Skeletal muscle satellite cell (primary cell): ENCODE measurements at regions not wholly inside any gene's neighbourhood (a gene's known extent, or its start where the extent isn't known, plus 50 kb on each side); places are given as distances from the start of the nearest gene placed in this dataset.
A peak's percentile ranks its signal among the peaks of the same experiment; 100 is the strongest.

Source experiments
- H3K27me3 ChIP-seq: 2 replicates; pipeline ENCODE4 v1.7.0; 2013; ENCODE audit warnings: low read length; ENCODE audit not compliant: control insufficient read depth, insufficient read depth
- H3K36me3 ChIP-seq: 2 replicates; pipeline ENCODE4 v1.7.0; 2013; ENCODE audit warnings: mild to moderate bottlenecking, control low read depth, low read length; ENCODE audit not compliant: insufficient read depth
- H3K4me1 ChIP-seq: 2 replicates; pipeline ENCODE4 v1.7.0; 2013; ENCODE audit warnings: low read length; ENCODE audit not compliant: control insufficient read depth, insufficient read depth
- H3K4me2 ChIP-seq: 2 replicates; pipeline ENCODE4 v1.7.0; 2013; ENCODE audit warnings: mild to moderate bottlenecking, low read length
- H3K4me3 ChIP-seq: 2 replicates; pipeline ENCODE4 v1.7.0; 2013; ENCODE audit warnings: low read length
- H3K9ac ChIP-seq: 2 replicates; pipeline ENCODE4 v1.7.0; 2013; ENCODE audit warnings: mild to moderate bottlenecking, low read depth, low read length, moderate library complexity
- H3K9me3 ChIP-seq: replicated peaks from 2 replicates; pipeline ENCODE4 v1.7.0; 2013; ENCODE audit warnings: mild to moderate bottlenecking, control low read depth, low read length

GRCh38 chr7:28314841-28315240 is 97.5 kb upstream of the CREB5 start:
- peaks cover 9% of the 10 kb centered on the region for H3K27me3 ChIP-seq
- no peak overlapping the region for H3K4me3 ChIP-seq

DNA sequence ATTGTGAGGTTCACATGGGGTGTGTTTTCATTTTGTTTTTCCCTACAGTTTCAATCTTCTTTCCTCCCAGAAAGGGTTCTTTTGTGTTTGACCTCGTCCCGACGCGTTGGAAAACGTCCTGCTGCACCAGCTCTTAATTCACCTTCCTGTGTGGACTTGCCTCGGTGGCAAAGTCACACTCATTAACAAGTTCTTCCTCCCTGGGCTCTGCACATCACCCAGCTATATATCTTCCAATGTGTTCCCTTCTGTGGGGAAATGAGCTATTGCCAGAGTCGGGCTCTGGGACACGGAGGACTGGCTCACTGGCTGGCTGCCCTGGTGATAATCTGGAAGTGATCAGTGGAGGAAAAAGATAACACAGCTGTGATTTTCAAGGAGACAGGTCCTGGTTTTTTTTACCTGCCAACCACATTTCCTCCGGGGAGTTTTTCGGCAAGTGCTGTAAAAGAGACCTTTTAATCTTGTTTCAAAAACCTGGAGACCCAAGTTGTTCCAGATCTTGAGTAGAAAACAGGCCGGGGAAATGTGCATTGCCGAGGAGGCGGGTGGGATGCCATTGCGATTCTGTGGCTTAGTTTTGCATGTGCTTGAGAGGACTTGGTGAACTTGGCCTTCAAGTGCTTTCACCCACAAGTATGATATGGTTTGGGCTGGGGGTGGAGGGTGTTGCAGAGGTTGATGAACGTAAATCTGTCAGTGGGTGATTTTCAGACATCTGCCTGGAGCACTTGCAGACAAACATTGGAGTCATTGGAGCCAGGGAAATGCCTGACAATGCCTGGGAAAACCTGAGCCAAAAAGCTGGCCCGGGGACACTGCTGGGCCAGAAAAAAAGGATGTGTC is 96.5 kb upstream of the CREB5 start:
- H3K36me3 ChIP-seq = no peaks in the 10 kb centered on the region

More at GRCh38 chr7:28314841-28315240, 97.5 kb upstream of the CREB5 start:
- Histone ChIP-seq H3K9me3 (no peaks in the 10 kb centered on the region), H3K9ac (no peak overlapping the region), H3K4me1 (peaks cover 40% of the 10 kb centered on the region), H3K4me2 (no peak overlapping the region), H3K36me3 (no peaks in the 10 kb centered on the region)

GRCh38 chr7:28316489-28316888 is 95.8 kb upstream of the CREB5 start:
- H3K9ac ChIP-seq = peak overlapping the region; percentile 44
- peaks cover 9% of the 10 kb centered on the region for H3K27me3 ChIP-seq
- H3K4me1 ChIP-seq = peaks cover 40% of the 10 kb centered on the region
- peak overlapping the region; percentile 7 for H3K4me3 ChIP-seq
- no peaks in the 10 kb centered on the region for H3K36me3 ChIP-seq
- no peaks in the 10 kb centered on the region for H3K9me3 ChIP-seq
- peak overlapping the region; percentile 59 for H3K4me2 ChIP-seq

More for the DNA sequence above, 96.5 kb upstream of the CREB5 start:
- no peak overlapping the region for H3K4me3 ChIP-seq
- peaks cover 9% of the 10 kb centered on the region for H3K27me3 ChIP-seq
- peak overlapping the region; percentile 51 for H3K4me2 ChIP-seq
- H3K9me3 ChIP-seq = no peaks in the 10 kb centered on the region
- peaks cover 40% of the 10 kb centered on the region for H3K4me1 ChIP-seq
- peak overlapping the region; percentile 44 for H3K9ac ChIP-seq

DNA sequence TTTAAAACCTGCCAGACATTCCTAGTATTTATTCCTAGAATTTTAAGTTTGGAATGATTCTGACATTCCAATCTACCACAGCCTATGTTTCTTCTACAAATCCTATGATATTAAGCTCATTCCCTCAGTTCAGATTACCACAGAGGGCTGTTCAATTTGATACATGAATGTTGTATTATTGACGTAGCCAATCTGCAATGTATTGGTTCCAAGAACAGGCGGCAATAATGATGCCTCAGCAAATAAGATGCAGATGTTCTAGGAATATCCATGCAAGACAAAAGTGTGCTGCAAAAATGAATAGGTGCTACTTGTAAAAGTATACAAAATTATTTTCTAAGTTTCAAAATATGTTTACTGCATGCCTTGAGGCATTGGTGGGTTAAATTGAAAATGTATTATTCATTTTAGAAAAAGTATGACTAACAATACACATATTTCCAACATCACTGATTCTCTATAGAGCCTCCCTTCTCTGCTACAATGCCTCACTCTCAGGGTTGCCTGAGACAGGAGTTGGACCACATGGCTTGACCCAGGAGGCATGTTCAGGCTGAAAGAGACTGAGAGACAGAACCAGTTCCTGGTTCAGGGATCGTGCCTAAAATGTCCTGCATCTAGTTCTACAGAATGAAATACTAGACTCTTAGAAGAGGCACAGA is 94.1 kb upstream of the CREB5 start:
- no peaks in the 10 kb centered on the region for H3K36me3 ChIP-seq
- peaks cover 6% of the 10 kb centered on the region for H3K27me3 ChIP-seq
- no peak overlapping the region for H3K4me3 ChIP-seq
- H3K9ac ChIP-seq = no peak overlapping the region
- no peaks in the 10 kb centered on the region for H3K9me3 ChIP-seq
- H3K4me2 ChIP-seq = no peak overlapping the region
- H3K4me1 ChIP-seq = peaks cover 40% of the 10 kb centered on the region

DNA sequence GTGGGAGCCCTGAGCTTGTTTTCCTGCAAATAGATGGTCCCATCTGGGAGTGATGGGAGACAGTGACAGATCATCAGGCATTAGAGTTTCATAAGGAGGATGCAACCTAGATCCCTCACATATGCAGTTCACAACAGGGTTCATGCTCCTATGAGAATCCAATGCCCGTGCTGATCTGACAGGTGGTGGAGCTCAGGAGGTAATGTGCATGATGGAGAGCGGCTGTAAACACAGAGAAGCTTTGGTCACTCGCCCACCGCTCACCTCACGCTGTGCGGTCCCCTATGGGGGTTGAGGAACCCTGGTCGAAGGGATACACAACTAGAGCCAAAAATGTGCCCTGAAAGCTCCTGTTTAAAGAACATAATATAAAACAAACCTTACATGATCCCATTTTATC is 88.5 kb upstream of the CREB5 start:
- Histone ChIP-seq H3K9ac (no peak overlapping the region), H3K4me1 (peaks cover 2% of the 10 kb centered on the region), H3K9me3 (no peaks in the 10 kb centered on the region), H3K4me2 (no peak overlapping the region), H3K27me3 (no peaks in the 10 kb centered on the region), H3K36me3 (no peaks in the 10 kb centered on the region), H3K4me3 (no peak overlapping the region)

DNA sequence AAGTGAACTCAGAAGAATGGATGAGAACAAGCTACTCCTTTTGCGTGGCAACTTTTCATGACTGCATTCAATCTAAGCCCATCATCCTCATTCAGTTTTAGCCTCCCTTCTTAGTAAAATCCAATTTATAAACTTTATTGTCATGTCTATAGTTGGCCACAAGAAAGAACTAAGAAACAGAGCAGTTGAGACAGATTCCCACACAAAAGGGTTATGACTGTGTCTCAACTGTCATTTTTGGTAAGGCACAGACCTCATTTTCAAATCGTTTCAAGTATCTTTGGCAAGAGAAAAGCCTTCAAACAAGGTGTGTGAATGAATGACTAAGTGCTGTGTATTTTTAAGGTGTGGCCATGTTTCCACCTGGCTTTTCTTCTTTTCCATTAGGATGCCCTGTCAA is 84.2 kb upstream of the CREB5 start:
- Histone ChIP-seq H3K27me3 (no peaks in the 10 kb centered on the region), H3K9ac (no peak overlapping the region), H3K9me3 (no peaks in the 10 kb centered on the region), H3K4me1 (peaks cover 21% of the 10 kb centered on the region), H3K4me3 (no peak overlapping the region), H3K36me3 (no peaks in the 10 kb centered on the region), H3K4me2 (no peak overlapping the region)

- H3K9me3 ChIP-seq = no peaks in the 10 kb centered on the region
- no peak overlapping the region for H3K4me3 ChIP-seq
- no peak overlapping the region for H3K9ac ChIP-seq
- H3K27me3 ChIP-seq = no peaks in the 10 kb centered on the region
- H3K4me2 ChIP-seq = no peak overlapping the region
- H3K4me1 ChIP-seq = peaks cover 21% of the 10 kb centered on the region
- no peaks in the 10 kb centered on the region for H3K36me3 ChIP-seq
These were observed 83.3 kb upstream of the CREB5 start for GRCh38 chr7:28328822-28329660.

GRCh38 chr7:28329661-28330363 is 82.5 kb upstream of the CREB5 start:
- no peaks in the 10 kb centered on the region for H3K36me3 ChIP-seq
- peak overlapping the region; percentile 64 for H3K4me2 ChIP-seq
- no peak overlapping the region for H3K9ac ChIP-seq
- peaks cover 19% of the 10 kb centered on the region for H3K4me1 ChIP-seq
- H3K9me3 ChIP-seq = no peaks in the 10 kb centered on the region
- H3K27me3 ChIP-seq = no peaks in the 10 kb centered on the region
- H3K4me3 ChIP-seq = no peak overlapping the region

GRCh38 chr7:28330384-28331070 is 81.8 kb upstream of the CREB5 start:
- Histone ChIP-seq H3K9ac (no peak overlapping the region), H3K4me1 (peaks cover 19% of the 10 kb centered on the region), H3K9me3 (no peaks in the 10 kb centered on the region), H3K27me3 (no peaks in the 10 kb centered on the region), H3K4me3 (no peak overlapping the region), H3K4me2 (peak overlapping the region; percentile 64), H3K36me3 (no peaks in the 10 kb centered on the region)

GRCh38 chr7:28332046-28332445 is 80.3 kb upstream of the CREB5 start:
- Histone ChIP-seq H3K4me3 (no peak overlapping the region), H3K9me3 (no peaks in the 10 kb centered on the region), H3K27me3 (no peaks in the 10 kb centered on the region), H3K9ac (no peak overlapping the region), H3K4me2 (no peak overlapping the region), H3K36me3 (no peaks in the 10 kb centered on the region), H3K4me1 (peaks cover 19% of the 10 kb centered on the region)
